PC-9 (cell line): ENCODE measurements at regions not wholly inside any gene's neighbourhood (a gene's known extent, or its start where the extent isn't known, plus 50 kb on each side); places are given as distances from the start of the nearest gene placed in this dataset.

Experiments
- BruUV-seq: library from RNA; stranded (reverse); fragments of 400-500 nt; replicated peaks from 2 replicates; lab custom pipeline; 2021; lab: Mats Ljungman, UMichigan
- CTCF ChIA-PET: fragments of 300-600 bp; sonication (Branson Sonifier 250); formaldehyde crosslinking; loops from one replicate; lab custom pipeline; 2022; ENCODE audit warnings: antibody characterized with exemption; lab: Charles Lee
- POLR2A ChIA-PET: fragments of 300-600 bp; sonication (Branson Sonifier 250); formaldehyde crosslinking; loops from one replicate; lab custom pipeline; 2022; ENCODE audit warnings: antibody characterized with exemption; ENCODE audit not compliant: unreplicated experiment; lab: Charles Lee
- DNase-seq, 2 experiments: peaks; one replicate each; pipeline versions ENCODE4 v3.0.0 to v3.0.0-alpha.2; 2015 to 2022; ENCODE audit warnings: mixed read lengths in 1 of 2
- H2AFZ ChIP-seq: fragments of 200-600 bp; sonication (generic); 2 replicates; pipeline ENCODE4 v1.8.1; 2017; ENCODE audit warnings: antibody characterized with exemption
- H3F3A ChIP-seq: fragments of 200-600 bp; sonication (generic); 2 replicates; pipeline ENCODE4 v1.8.1; 2017; ENCODE audit warnings: antibody characterized with exemption, mild to moderate bottlenecking, low read depth; ENCODE audit not compliant: insufficient read depth
- H3K27ac ChIP-seq: fragments of 200-600 bp; sonication (generic); 2 replicates; pipeline ENCODE4 v1.6.1; 2016; ENCODE audit warnings: mixed run types
- H3K27me3 ChIP-seq: fragments of 200-600 bp; sonication (generic); 2 replicates; pipeline ENCODE4 v1.6.1; 2016; ENCODE audit warnings: low read depth, mixed run types; ENCODE audit not compliant: insufficient read depth
- H3K36me3 ChIP-seq: fragments of 200-600 bp; sonication (generic); 2 replicates; pipeline ENCODE4 v1.6.1; 2016; ENCODE audit warnings: low read depth, mixed run types
- H3K4me1 ChIP-seq: fragments of 200-600 bp; sonication (generic); replicated peaks from 2 replicates; pipeline ENCODE4 v1.6.1; 2016; ENCODE audit warnings: mixed run types; ENCODE audit not compliant: insufficient read depth
- H3K4me2 ChIP-seq: fragments of 200-600 bp; sonication (generic); 2 replicates; pipeline ENCODE4 v1.6.1; 2017; ENCODE audit warnings: mixed run types
- H3K4me3 ChIP-seq: fragments of 200-600 bp; sonication (generic); 2 replicates; pipeline ENCODE4 v1.6.1; 2016; ENCODE audit warnings: mixed run types
- H3K79me2 ChIP-seq: fragments of 200-600 bp; sonication (generic); 2 replicates; pipeline ENCODE4 v1.6.1; 2017; ENCODE audit warnings: low read depth, mixed run types
- H3K9me2 ChIP-seq: fragments of 200-600 bp; sonication (generic); 2 replicates; pipeline ENCODE4 v1.8.1; 2017; ENCODE audit warnings: mild to moderate bottlenecking; ENCODE audit not compliant: insufficient read depth
- H3K9me3 ChIP-seq: fragments of 200-600 bp; sonication (generic); 2 replicates; pipeline ENCODE4 v1.8.1; 2016; ENCODE audit warnings: low read depth; ENCODE audit not compliant: insufficient read depth
- H4K20me1 ChIP-seq: fragments of 200-600 bp; sonication (generic); 2 replicates; pipeline ENCODE4 v1.8.1; 2017; ENCODE audit not compliant: insufficient read depth
- EZH2 ChIP-seq: fragments of 200-600 bp; sonication (generic); IDR thresholded peaks from 2 replicates; pipeline ENCODE4 v1.8.0; 2017; ENCODE audit warnings: antibody characterized with exemption, low read depth
- intact Hi-C: fragments of 100-400 bp; cut with micrococcal nuclease; formaldehyde crosslinking; loops from one replicate; pipeline ENCODE4 v1.10.0; 2022; ENCODE audit not compliant: unreplicated experiment
- TF ChIP-seq, protein P1 (sequence below): fragments of 200-600 bp; sonication (generic); conservative IDR thresholded peaks from 2 replicates; pipeline ENCODE4 v1.6.1; 2017; ENCODE audit warnings: mixed run types, antibody characterized with exemption, mild to moderate bottlenecking, moderate library complexity

DNA sequence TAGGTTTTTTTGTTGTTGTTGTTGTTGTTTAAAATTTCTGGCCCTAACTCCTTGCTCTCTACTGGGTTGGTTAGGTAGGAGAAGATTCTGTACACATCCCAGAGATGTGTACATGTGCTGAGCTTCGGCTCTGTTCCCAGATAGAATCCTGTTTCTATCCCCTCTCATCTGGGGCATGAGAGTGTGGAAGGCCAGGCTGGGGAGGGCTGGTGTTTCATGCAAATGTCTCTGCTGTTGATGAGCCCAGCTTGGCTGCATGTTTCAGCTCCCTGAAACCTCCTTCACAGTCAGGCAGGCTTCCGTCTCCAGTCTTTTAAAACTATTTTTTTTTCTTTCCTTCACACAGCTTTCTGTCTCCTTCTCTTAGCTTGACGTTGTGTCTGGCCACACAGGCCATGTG lies 526.9 kb upstream of the KLF4 start:
- CTCF ChIA-PET: interaction anchor here (0.6 kb wide), 1 partner anchor 9 kb away, joined by 3 read pairs; no protein-coding TSS in a partner anchor
- POLR2A ChIA-PET: interaction anchor here (0.6 kb wide), 1 partner anchor 18 kb away, joined by 5 read pairs; no protein-coding TSS in a partner anchor
- TF ChIP-seq, protein P1, sequence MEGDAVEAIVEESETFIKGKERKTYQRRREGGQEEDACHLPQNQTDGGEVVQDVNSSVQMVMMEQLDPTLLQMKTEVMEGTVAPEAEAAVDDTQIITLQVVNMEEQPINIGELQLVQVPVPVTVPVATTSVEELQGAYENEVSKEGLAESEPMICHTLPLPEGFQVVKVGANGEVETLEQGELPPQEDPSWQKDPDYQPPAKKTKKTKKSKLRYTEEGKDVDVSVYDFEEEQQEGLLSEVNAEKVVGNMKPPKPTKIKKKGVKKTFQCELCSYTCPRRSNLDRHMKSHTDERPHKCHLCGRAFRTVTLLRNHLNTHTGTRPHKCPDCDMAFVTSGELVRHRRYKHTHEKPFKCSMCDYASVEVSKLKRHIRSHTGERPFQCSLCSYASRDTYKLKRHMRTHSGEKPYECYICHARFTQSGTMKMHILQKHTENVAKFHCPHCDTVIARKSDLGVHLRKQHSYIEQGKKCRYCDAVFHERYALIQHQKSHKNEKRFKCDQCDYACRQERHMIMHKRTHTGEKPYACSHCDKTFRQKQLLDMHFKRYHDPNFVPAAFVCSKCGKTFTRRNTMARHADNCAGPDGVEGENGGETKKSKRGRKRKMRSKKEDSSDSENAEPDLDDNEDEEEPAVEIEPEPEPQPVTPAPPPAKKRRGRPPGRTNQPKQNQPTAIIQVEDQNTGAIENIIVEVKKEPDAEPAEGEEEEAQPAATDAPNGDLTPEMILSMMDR: no peak
- TF ChIP-seq EZH2: no peak

DNA sequence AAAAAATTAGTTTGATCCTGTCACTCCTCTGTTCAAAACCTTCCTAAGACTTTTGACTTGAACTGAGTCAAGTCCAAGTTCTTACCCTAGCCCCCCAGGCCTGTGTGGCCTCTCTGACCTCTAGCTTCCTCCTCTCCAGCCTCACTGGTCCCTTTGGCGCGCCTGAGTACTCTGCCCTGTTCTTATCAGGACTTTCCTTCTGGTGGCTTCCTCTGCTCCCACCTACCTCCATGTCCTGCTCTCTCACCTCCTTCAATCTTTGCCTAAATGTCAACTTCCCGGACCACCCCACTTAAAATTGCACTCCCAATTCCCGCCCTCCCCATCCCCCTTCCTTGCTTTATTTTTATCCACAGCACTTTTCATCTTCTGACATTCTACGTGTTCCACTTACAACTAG lies 526.1 kb upstream of the KLF4 start:
- no peak overlapping the region for H3K27ac ChIP-seq
- no peak overlapping the region for H3K4me3 ChIP-seq
- no peaks in the 10 kb centered on the region for H3F3A ChIP-seq
- BruUV-seq: no TSS peak
- DNase-seq: no peak
- intact Hi-C loops: no loop called here
- no peak overlapping the region for H3K4me2 ChIP-seq
- no peaks in the 10 kb centered on the region for H4K20me1 ChIP-seq
- CTCF ChIA-PET: no interaction called here
- no peaks in the 10 kb centered on the region for H3K27me3 ChIP-seq
- POLR2A ChIA-PET: no interaction called here
- no peaks in the 10 kb centered on the region for H3K9me3 ChIP-seq
- no peaks in the 10 kb centered on the region for H3K79me2 ChIP-seq
- H3K36me3 ChIP-seq: no peaks in the 10 kb centered on the region
- no peak overlapping the region for H2AFZ ChIP-seq
- no peak for TF ChIP-seq EZH2
- TF ChIP-seq, protein P1: no peak
- H3K4me1 ChIP-seq: no peaks in the 10 kb centered on the region
- H3K9me2 ChIP-seq: no peaks in the 10 kb centered on the region

More for the DNA sequence above, 526.9 kb upstream of the KLF4 start:
- no peaks in the 10 kb centered on the region for H3K36me3 ChIP-seq
- no TSS peak for BruUV-seq
- H3K4me2 ChIP-seq: no peak overlapping the region
- no peaks in the 10 kb centered on the region for H3K9me3 ChIP-seq
- H3K27ac ChIP-seq: no peak overlapping the region
- no peaks in the 10 kb centered on the region for H3K4me1 ChIP-seq
- intact Hi-C loops: no loop called here
- H3K9me2 ChIP-seq: no peaks in the 10 kb centered on the region
- H3K79me2 ChIP-seq: no peaks in the 10 kb centered on the region
- DNase-seq: no peak
- no peak overlapping the region for H2AFZ ChIP-seq
- no peaks in the 10 kb centered on the region for H3F3A ChIP-seq
- H3K27me3 ChIP-seq: no peaks in the 10 kb centered on the region
- H4K20me1 ChIP-seq: no peaks in the 10 kb centered on the region
- H3K4me3 ChIP-seq: no peak overlapping the region

DNA sequence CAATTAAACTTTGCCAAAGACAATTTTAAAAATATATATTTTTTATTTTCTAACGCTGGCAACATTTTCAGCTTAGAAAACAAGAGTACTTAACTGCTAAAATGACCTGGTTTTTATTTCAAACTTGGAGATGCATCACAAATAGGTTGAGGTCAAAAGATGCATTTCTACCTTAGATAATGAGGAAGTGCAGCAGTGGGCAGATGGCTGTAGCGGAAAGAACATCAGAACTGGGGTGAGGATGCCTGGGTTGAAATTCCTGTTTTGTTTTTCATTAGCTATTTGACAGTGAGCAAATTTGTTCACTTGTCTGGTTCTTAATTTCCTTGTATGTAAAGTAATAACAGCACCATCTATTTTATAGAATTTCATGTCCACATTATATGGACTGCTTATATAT lies 524.8 kb upstream of the KLF4 start:
- intact Hi-C loops: no loop called here
- Histone ChIP-seq H3K27me3 (no peaks in the 10 kb centered on the region), H3F3A (no peaks in the 10 kb centered on the region), H3K9me3 (no peaks in the 10 kb centered on the region), H3K27ac (no peak overlapping the region), H3K79me2 (no peaks in the 10 kb centered on the region), H3K9me2 (no peaks in the 10 kb centered on the region), H2AFZ (no peak overlapping the region), H3K36me3 (no peaks in the 10 kb centered on the region), H3K4me3 (no peak overlapping the region), H3K4me1 (no peaks in the 10 kb centered on the region), H3K4me2 (no peak overlapping the region), H4K20me1 (no peaks in the 10 kb centered on the region)
- POLR2A ChIA-PET: no interaction called here
- no TSS peak for BruUV-seq
- DNase-seq: no peak
- no peak for TF ChIP-seq EZH2
- TF ChIP-seq, protein P1: no peak
- CTCF ChIA-PET: no interaction called here
